Smooth muscle cell (in vitro differentiated cells): ENCODE measurements at regions not wholly inside any gene's neighbourhood (a gene's known extent, or its start where the extent isn't known, plus 50 kb on each side); places are given as distances from the start of the nearest gene placed in this dataset.

Experiments
- DNase-seq: peaks from one replicate; lab custom pipeline; 2025; ENCODE audit not compliant: unreplicated experiment; lab: John Stamatoyannopoulos, UW
- H2AFZ ChIP-seq: fragments of 200-600 bp; sonication (generic); 2 replicates; pipeline ENCODE4 v1.6.0; 2016; ENCODE audit warnings: antibody characterized with exemption, low read depth, mild to moderate bottlenecking
- H3F3A ChIP-seq: fragments of 200-600 bp; sonication (generic); 2 replicates; pipeline ENCODE4 v1.6.0; 2017; ENCODE audit warnings: antibody characterized with exemption, low read depth
- H3K27ac ChIP-seq: fragments of 200-600 bp; sonication (generic); 2 replicates; pipeline ENCODE4 v1.5.1; 2016; ENCODE audit warnings: low read depth, mild to moderate bottlenecking
- H3K27me3 ChIP-seq: fragments of 200-600 bp; sonication (generic); 2 replicates; pipeline ENCODE4 v1.6.1; 2016; ENCODE audit warnings: low read depth, mild to moderate bottlenecking
- H3K36me3 ChIP-seq: fragments of 200-600 bp; sonication (generic); 2 replicates; pipeline ENCODE4 v1.5.1; 2016; ENCODE audit warnings: low read depth
- H3K4me1 ChIP-seq: fragments of 200-600 bp; sonication (generic); 2 replicates; pipeline ENCODE4 v1.5.1; 2016; ENCODE audit warnings: low read depth
- H3K4me2 ChIP-seq: fragments of 200-600 bp; sonication (generic); 2 replicates; pipeline ENCODE4 v1.6.0; 2016; ENCODE audit warnings: mild to moderate bottlenecking
- H3K4me3 ChIP-seq: fragments of 200-600 bp; sonication (generic); 2 replicates; pipeline ENCODE4 v1.5.1; 2016; ENCODE audit warnings: mild to moderate bottlenecking
- H3K79me2 ChIP-seq: fragments of 200-600 bp; sonication (generic); 2 replicates; pipeline ENCODE4 v1.6.0; 2016; ENCODE audit warnings: low read depth, mild to moderate bottlenecking
- H3K9ac ChIP-seq: fragments of 200-600 bp; sonication (generic); 2 replicates; pipeline ENCODE4 v1.6.0; 2016; ENCODE audit warnings: low read depth
- H3K9me3 ChIP-seq: fragments of 200-600 bp; sonication (generic); replicated peaks from 2 replicates; pipeline ENCODE4 v1.5.1; 2016; ENCODE audit warnings: low read depth
- H4K20me1 ChIP-seq: fragments of 200-600 bp; sonication (generic); 2 replicates; pipeline ENCODE4 v1.6.0; 2016; ENCODE audit warnings: low read depth
- WGBS: methylation state at CpG from one replicate; pipeline ENCODE4 v1.1.7; 2016; ENCODE audit warnings: low lambda C conversion rate; 5-methylcytosine and 5-hydroxymethylcytosine counted together
- TF ChIP-seq, protein P1 (sequence below): fragments of 200-600 bp; sonication (generic); IDR thresholded peaks from 2 replicates; pipeline ENCODE4 v1.5.1; 2017; ENCODE audit warnings: borderline replicate concordance, mild to moderate bottlenecking, antibody characterized with exemption; ENCODE audit not compliant: insufficient read depth, poor library complexity, severe bottlenecking

DNA sequence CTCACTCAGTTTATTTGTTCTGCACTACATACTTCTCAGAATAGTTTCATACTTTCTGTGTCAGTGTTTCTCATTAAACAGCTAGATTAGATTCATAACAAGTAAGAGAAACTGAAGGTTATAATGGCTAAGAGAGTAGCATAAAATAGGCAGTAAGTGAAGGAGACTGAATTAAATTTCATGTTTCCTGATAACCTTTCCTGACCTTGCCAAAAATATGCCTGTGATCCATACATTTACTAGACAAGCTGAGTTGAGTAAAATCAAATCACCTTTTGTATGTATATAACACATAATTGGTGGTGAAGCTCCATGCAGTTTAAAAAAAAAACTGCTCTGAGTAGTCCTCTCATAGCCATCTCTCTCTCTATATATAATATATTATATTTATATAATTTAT is 545.3 kb upstream of the PCDH20 start:
- H3K27ac ChIP-seq = no peak overlapping the region
- H3K27me3 ChIP-seq = no peaks in the 10 kb centered on the region
- H3K79me2 ChIP-seq = no peaks in the 10 kb centered on the region
- no peaks in the 10 kb centered on the region for H3K9me3 ChIP-seq
- no peak overlapping the region for H3K4me3 ChIP-seq
- no peak overlapping the region for H3K4me2 ChIP-seq
- H3K9ac ChIP-seq = no peak overlapping the region
- H2AFZ ChIP-seq = peak overlapping the region; percentile 8
- H3K4me1 ChIP-seq = no peaks in the 10 kb centered on the region
- no peak for DNase-seq
- H3F3A ChIP-seq = no peaks in the 10 kb centered on the region
- H4K20me1 ChIP-seq = no peaks in the 10 kb centered on the region
- TF ChIP-seq, protein P1, sequence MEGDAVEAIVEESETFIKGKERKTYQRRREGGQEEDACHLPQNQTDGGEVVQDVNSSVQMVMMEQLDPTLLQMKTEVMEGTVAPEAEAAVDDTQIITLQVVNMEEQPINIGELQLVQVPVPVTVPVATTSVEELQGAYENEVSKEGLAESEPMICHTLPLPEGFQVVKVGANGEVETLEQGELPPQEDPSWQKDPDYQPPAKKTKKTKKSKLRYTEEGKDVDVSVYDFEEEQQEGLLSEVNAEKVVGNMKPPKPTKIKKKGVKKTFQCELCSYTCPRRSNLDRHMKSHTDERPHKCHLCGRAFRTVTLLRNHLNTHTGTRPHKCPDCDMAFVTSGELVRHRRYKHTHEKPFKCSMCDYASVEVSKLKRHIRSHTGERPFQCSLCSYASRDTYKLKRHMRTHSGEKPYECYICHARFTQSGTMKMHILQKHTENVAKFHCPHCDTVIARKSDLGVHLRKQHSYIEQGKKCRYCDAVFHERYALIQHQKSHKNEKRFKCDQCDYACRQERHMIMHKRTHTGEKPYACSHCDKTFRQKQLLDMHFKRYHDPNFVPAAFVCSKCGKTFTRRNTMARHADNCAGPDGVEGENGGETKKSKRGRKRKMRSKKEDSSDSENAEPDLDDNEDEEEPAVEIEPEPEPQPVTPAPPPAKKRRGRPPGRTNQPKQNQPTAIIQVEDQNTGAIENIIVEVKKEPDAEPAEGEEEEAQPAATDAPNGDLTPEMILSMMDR = no peak
- no peaks in the 10 kb centered on the region for H3K36me3 ChIP-seq

DNA sequence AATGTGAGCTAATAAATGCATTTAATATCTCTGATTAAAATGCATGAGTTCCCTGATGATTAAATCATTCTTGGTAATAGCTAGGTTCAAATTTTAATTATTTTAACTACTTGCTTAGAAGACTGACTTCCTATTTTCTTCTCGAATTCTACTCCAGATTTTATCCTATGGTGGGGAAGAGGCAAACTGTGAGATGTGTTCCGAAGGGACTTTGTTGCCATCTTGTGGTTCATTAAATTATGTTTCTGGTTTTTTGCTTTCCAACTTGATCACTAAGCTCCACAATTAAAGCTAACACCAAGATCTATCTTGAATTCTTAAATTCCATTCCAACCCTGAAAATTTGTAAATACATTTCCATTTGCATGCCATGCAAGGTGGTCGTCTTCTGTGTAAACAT is 538.4 kb upstream of the PCDH20 start:
- no peak for DNase-seq
- Histone ChIP-seq H3K79me2 (no peaks in the 10 kb centered on the region), H3K9me3 (no peaks in the 10 kb centered on the region), H3K27me3 (no peaks in the 10 kb centered on the region), H3F3A (no peaks in the 10 kb centered on the region), H3K4me1 (no peaks in the 10 kb centered on the region), H3K4me3 (no peak overlapping the region), H3K27ac (no peak overlapping the region), H2AFZ (peak overlapping the region; percentile 5), H3K36me3 (no peaks in the 10 kb centered on the region), H3K9ac (no peak overlapping the region), H3K4me2 (no peak overlapping the region), H4K20me1 (no peaks in the 10 kb centered on the region)
- 16% methylated on average over 3 of the region's 3 CpGs for WGBS
- TF ChIP-seq, protein P1 = peak; percentile 39

DNA sequence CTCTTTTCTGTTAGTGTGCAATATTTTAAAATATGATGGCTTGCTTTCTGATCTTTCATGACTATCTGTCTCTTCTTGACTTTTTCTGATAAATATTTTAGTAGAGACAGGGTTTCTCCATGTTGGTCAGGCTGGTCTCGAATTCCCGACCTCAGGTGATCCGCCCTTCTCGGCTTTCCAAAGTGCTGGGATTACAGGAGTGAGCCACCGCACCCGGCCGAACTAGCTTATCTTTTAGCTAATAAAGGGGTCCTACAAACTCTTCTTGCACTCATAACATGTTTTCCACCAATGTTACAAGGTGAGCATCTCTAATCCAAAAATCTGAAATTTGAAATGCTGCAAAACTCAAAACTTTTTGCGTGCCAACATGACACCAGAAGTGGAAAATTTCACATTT is 535.2 kb upstream of the PCDH20 start:
- Histone ChIP-seq H3K4me1 (no peaks in the 10 kb centered on the region), H2AFZ (no peak overlapping the region), H3K4me3 (no peak overlapping the region), H3K36me3 (no peaks in the 10 kb centered on the region), H3K9me3 (no peaks in the 10 kb centered on the region), H4K20me1 (no peaks in the 10 kb centered on the region), H3K9ac (no peak overlapping the region), H3K27me3 (no peaks in the 10 kb centered on the region), H3K79me2 (no peaks in the 10 kb centered on the region), H3K27ac (no peak overlapping the region), H3F3A (no peaks in the 10 kb centered on the region), H3K4me2 (no peak overlapping the region)
- 89% methylated on average over 8 of the region's 8 CpGs for WGBS
- TF ChIP-seq, protein P1 = no peak
- DNase-seq = no peak

DNA sequence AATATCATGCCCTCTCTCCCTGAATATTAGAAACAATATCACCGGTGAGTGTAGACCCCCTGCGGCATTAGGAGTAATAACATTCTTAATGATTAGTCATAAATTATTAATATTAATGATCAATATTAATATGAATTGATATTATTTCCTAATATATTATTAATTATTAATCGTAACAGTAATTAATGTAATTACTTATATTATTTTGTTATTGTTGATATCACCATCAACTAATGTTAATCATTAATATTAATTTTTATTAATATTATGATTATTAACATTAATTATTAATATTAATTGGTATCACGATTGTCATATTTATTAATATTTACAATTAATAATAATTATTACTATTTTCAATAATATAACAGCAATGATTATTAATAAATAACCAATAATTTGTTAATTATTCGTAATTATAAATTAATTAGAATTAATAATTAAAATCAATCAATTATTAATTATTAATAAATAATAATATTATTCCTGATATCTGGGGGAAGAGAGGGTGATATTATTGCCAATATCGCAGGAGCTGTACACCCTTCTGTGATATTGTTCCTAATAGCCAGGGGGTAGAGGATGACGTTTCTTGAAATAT is 528.8 kb upstream of the PCDH20 start:
- H3F3A ChIP-seq = no peaks in the 10 kb centered on the region
- no peaks in the 10 kb centered on the region for H3K4me1 ChIP-seq
- no peak overlapping the region for H3K27ac ChIP-seq
- no peak overlapping the region for H3K4me3 ChIP-seq
- TF ChIP-seq, protein P1 = no peak
- H4K20me1 ChIP-seq = no peaks in the 10 kb centered on the region
- no peaks in the 10 kb centered on the region for H3K79me2 ChIP-seq
- no peak overlapping the region for H2AFZ ChIP-seq
- DNase-seq = no peak
- H3K9ac ChIP-seq = no peak overlapping the region
- 79% methylated on average over 7 of the region's 7 CpGs for WGBS
- no peaks in the 10 kb centered on the region for H3K36me3 ChIP-seq
- H3K9me3 ChIP-seq = no peaks in the 10 kb centered on the region
- no peak overlapping the region for H3K4me2 ChIP-seq
- H3K27me3 ChIP-seq = no peaks in the 10 kb centered on the region
